GM18909 (cell line): ENCODE measurements at regions not wholly inside any gene's neighbourhood (a gene's known extent, or its start where the extent isn't known, plus 50 kb on each side); places are given as distances from the start of the nearest gene placed in this dataset.
"Not testable (repeated sequence)": the region's sequence is repeated elsewhere in the genome, so short reads cannot be mapped to it uniquely, and the experiment has no call there.

Source experiments
- ATAC-seq: cut with Tn5 transposase; IDR thresholded peaks from one replicate; pipeline ENCODE4 v1.9.1; 2021; ENCODE audit warnings: mild to moderate bottlenecking; ENCODE audit not compliant: unreplicated experiment, poor library complexity

DNA sequence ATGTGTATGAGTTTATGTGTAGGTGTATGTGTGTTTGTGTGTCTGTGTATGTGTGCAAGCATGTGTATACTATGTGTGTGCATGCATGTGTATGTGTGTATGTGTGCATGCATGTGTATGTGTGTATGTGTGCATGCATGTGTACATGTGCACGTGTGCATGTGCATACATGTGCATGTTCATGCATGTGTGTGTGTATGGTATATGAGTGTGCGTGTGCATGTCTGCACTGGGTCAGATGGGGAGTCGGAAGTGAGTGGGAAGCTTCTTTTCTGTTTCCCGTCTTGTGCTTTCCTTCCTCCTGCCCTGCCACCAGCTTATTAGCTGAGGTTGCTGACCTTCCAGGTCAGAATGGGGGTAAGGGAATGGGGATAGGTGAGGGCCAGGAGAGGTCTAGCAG lies 174.7 kb downstream of the MAP2K4 start:
- ATAC-seq, result no peak

- ATAC-seq, result no peak
Observed at GRCh38 chr17:12201294-12201880, 180.7 kb downstream of the MAP2K4 start.

- ATAC-seq, result no peak
Observed at GRCh38 chr17:12209632-12210191, 189.0 kb downstream of the MAP2K4 start.

- not testable (repeated sequence) for ATAC-seq
Observed at GRCh38 chr17:12220714-12221439, 200.2 kb downstream of the MAP2K4 start.

- no peak for ATAC-seq
Observed at GRCh38 chr17:12222392-12222791, 201.7 kb downstream of the MAP2K4 start.

DNA sequence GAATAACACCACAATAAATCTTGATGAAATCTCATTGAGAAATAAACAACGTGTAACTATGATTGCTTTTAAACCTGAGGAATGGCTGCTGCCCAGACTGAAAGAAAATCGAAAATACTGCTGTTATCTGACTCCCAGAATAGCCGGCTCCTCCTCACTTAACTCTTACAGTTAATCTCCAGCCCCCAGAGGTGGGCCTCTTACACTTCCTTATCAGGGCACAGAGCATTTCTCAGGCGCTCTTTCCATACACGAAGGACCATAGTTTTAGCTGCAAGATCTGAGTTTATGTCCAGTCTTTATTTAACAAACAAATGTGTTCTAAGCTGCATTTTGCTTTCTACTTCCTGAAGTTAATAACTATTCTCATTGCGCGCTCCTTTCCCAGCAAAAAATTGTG lies 206.9 kb downstream of the MAP2K4 start:
- no peak for ATAC-seq

GRCh38 chr17:12229335-12229734 lies 208.7 kb downstream of the MAP2K4 start:
- ATAC-seq, result no peak

DNA sequence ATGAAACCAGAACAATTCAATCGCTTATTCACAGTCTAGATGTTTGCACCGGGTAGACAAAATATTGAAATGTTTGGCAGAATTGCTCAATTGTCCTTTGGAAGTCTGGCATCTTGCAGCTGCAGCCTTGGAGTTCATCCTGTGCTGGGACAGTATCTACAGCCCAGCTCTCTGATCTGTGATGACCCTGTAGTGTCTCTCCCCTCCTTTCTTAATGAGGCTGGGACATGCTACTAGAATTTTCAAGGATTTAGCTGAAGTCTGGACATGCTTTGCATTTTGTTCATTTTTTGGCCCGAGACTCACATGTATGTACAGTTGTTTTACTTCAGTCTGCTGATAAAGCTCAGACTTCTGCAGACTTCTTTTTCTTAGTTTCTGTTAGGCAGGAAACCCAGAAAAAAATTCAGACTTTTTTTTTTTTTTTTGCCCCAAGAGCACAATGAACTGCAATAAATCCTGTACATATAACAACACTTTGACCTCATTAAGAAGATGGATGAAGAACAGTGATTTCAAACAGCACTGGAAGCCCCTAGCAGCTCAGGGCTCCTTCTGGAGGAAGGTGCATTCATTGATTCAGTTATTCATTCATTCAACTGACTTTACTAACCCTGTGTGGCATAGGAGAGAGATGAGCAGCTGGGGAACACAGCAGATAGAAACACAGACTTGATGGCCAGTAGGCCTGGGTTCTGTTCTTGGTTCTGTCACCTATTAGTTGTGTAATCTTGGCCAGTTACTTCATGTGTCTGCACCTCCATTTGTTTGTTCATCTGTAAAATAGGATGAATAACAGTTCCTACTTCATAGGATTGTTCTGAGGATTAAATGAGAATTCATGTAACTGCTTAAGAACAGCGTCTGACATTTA lies 210.0 kb downstream of the MAP2K4 start:
- ATAC-seq, result no peak

GRCh38 chr17:12231355-12231682 lies 210.6 kb downstream of the MAP2K4 start:
- no peak for ATAC-seq

DNA sequence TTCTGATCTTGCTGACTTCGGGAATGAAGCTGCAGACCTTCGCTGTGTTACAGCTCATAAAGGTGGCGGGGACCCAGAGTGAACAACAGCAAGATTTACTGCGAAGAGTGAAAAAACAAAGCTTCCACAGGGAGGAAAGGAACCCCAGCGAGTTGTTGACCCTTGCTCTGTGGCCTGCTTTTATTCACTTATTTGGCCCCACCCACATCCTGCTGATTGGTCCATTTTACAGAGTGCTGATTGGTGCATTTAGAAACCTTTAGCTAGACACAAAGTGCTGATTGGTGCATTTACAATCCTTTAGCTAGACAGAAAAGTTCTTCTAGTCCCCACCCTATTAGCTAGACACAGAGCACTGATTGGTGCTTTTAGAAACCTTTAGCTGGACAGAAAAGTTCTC lies 218.3 kb downstream of the MAP2K4 start:
- not testable (repeated sequence) for ATAC-seq

DNA sequence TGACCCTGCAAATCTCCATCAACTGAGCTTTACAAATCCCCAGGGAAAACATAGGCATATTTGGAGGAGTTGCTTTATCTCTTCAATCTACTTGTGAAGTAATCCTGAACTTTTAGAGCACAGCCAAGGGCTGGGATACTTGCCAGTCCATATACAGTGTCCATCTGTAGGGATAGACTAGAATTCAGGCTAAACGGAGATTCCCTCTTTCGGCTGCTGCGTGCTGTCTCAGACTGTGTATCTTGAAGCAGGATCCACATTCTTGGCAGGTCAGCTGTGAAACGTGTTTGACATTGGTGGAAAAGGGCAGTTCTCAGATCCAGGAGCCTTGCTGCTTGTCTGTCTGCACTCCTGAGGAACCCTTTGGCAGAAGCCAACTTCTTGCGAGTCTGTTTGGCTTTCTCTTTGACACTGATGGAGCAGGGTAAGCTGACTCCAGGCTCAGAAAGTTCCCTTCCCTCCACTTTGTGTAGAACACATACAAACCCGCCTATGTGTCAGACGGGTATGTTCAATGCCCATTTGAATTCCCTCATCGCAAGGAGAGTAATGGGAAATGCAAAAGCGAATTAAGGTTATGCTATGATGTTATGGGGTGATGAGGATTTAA lies 221.8 kb downstream of the MAP2K4 start:
- ATAC-seq, result no peak

DNA sequence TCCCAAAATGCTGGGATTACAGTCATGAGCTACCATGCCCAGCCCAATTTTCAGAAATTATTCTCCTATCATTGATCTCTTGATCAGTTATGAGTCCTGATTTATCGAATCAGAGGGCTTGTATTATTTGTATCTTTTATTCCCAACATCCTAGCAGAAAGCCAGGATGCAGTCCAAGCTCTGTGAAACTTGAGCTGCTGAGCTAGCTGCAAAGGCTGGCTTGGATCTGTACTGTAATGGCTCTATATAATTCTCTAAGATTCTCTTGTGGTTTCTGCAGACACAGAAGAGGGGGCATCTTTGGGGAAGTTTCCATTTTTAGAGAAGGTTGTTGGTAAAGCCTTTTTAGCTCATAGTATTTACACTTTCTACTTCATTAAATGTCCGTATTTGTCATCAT lies 227.1 kb downstream of the MAP2K4 start:
- no peak for ATAC-seq

- no peak for ATAC-seq
Observed at GRCh38 chr17:12250973-12251372, 230.3 kb downstream of the MAP2K4 start.

GRCh38 chr17:12252462-12252861 lies 231.8 kb downstream of the MAP2K4 start:
- ATAC-seq, result no peak

DNA sequence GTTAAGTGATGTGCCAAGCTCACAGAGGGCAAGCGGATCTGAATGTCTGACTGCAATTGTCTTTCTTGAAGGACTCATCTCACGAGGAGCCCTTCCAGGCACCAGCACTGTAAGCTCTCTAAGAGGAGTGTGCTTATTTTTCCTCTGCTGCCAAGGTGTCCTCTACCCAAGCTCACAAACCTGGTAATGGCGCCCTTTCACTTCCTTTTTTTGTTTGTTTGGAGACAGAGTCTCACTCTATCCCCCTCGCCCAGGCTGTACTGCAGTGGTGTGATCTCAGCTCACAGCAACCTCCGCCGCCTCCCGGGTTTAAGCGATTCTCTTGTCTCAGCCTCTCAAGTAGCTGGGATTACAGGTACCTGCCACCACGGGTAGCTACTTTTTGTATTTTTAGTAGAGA lies 233.8 kb downstream of the MAP2K4 start:
- no peak for ATAC-seq

- peak; percentile 45 for ATAC-seq
Observed at GRCh38 chr17:12256380-12256995, 235.8 kb downstream of the MAP2K4 start.

DNA sequence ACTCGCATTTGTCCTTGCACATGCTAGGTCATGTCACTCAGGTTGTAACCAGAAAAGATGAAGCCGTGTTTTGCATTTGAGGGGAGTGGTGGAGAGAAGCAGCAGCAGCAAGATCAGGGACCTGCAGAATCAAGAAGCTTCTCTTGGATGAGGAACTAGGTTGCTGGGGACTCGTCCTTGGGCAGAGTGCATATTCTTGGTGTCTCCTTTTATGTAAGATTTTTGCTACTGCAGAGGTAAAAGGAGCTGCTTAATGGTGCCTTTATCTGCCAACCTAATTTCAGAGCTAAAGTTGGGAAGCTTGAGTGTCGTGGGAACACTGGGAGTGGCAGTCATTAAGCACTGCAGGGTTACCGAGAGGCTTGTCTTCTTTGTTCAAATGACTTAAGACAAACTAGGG lies 236.5 kb downstream of the MAP2K4 start:
- ATAC-seq, result no peak

- no peak for ATAC-seq
Observed at GRCh38 chr17:12261354-12261753, 240.7 kb downstream of the MAP2K4 start.

- ATAC-seq, result no peak
Observed at GRCh38 chr17:12269751-12270150, 249.1 kb downstream of the MAP2K4 start.

- ATAC-seq, result no peak
Observed at GRCh38 chr17:12277827-12278226, 257.1 kb downstream of the MAP2K4 start.
